HG03280 (cell line): ENCODE measurements at regions not wholly inside any gene's neighbourhood (a gene's known extent, or its start where the extent isn't known, plus 50 kb on each side); places are given as distances from the start of the nearest gene placed in this dataset.

Experiments
- ATAC-seq: cut with Tn5 transposase; IDR thresholded peaks from one replicate; pipeline ENCODE4 v1.9.1; 2021; ENCODE audit warnings: mild to moderate bottlenecking, moderate library complexity; ENCODE audit not compliant: unreplicated experiment

DNA sequence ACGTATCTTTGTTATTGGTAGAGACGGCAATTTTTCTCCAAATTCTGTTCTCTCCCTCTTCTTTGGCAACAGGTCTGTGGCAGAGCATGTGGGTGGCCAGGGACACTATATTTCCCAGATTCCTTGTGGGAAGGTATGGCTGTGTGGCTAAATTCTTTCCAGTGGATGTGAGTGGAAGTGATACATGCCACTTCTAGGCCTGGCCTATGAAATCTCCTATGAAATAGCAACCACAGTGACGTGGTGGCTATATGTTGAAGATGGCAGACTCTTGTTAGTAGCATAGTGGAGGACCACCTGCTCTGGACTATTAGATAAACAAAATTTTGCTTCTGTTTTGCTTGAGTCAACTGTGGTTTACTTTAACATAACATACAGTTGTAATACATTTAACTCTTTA lies 243.3 kb downstream of the IL20RB start:
- no peak for ATAC-seq

DNA sequence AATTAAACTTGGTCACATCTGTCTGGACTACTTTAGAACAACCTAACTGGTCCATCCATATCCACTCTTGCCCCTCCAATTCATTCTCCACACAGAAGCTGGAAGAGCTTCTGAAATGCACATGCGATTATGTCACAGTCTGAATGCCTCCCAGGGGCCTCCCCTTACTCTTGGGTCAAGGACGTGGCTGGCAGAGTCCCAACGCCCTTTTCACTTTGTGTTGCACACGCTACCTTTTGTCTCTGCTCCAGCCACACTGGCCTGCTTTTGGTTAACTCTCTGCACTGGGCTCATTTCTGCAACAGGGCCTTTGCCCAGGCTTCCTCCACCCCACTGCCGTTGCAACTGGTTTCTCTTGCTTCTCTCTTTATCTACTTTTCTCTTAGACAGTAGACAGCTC lies 245.2 kb downstream of the IL20RB start:
- no peak for ATAC-seq

DNA sequence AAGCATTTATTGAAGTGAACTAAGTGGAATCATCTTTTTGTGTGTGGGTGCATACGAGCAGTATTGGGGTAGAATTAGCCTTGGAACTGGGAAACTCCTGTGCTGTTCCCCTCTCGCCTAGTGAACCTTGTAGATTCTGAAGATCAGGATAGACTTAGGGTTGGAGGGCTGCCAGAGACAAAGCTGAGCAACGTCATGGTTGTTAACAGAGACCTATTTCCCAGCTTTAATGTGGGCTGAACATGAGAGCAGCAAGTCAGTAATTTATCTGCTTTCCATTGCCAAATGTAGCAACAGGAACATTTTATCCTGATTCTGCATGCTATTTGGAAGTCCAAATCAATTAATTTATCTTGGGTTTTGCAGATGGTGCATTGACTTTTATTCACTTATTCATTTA lies 246.6 kb downstream of the IL20RB start:
- ATAC-seq: no peak

DNA sequence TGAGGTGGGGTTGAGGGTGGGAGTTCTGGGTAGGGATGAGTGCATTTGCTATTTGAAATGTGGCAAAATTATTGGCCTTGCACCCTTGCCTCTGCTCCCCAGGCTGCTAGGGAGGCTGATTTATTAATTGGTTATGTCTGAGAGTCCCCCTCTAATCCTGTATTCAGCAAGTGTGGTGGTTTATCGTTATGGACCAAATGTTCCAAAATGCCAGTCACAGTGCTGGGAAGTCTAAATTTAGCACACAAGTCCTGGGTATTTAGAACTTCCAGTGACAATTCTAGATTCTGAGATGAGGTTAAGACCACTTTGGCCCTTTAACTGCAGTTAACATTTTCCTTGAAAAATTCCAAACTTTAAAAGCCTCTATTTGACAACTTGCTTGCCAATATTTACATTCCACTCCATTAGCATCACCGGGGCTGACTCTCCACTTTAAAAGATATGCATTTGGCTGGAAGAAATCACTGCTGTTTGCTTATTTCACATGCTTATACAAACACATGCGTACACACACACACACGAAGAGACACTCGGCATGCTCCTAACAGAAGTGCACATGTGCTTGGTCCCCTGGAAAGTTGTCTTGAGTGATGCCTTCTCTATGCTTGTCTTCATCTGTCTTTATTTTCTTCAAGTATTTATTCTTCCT lies 247.7 kb downstream of the IL20RB start:
- no peak for ATAC-seq

DNA sequence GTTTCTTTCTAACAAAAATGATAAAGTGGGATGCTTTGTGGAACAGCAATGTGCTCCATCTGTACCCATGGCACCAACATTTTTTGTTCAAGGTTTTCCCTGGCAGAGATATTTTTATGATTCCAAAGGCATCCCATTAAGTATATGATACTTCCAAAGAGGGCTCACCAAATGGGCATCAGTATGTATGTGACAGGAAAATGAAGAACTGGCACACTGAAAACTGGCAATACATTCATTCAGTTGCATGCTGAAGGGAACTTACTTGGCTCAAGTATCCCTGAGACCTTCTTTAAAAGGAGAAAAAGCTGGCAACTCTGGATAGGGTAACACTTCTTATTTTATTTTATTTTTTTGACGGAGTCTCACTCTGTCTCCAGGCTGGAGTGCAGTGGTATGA lies 249.8 kb downstream of the IL20RB start:
- no peak for ATAC-seq

DNA sequence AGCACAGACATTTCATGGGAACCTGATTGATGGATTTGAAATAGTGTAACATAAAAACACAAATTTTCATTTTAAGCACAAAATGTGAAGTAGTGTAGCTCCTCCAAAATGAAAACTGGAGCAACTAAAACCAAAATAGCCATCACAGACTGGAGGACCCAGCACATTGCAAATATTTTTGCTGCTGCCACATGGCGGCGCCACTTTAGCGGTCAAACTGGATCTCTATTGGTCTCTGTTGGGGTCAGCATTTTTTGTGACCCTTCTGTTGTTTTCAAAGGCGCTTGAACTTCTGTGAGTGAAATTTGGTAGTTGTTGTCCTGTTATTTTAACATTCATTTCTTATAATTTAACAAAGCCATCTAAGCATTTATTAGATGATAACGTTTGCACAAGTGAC lies 259.9 kb downstream of the IL20RB start:
- ATAC-seq: no peak

DNA sequence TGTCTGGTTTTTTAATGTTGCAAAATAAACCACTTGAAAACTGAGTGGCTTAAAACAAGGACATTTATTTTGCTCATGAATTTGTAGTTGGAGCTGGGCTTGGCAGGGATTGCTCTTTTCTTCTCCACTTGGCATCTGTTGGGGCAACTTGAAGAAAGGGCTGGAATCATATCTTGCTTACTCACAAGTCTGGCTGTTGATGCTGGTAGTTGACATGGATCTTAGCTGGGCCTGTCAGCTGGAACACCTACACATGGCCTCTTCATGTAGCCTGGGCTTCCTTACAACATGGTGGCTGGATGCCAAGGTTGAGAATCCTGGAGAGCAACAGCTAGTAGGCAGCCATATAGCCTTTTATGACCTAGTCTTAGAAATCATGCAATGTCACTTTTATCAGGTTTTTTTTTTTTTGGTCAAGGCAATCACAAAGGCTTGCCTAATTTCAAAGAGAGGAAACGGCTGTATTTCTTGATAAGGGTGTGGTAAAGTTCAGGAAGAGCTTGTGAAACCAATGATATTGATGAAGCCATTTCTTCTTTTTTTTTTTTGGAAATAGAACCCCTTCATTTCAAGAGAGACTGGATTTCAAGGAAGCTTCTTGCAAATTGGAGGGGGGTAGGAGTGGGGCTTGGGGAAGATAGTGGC lies 262.1 kb downstream of the IL20RB start:
- no peak for ATAC-seq

DNA sequence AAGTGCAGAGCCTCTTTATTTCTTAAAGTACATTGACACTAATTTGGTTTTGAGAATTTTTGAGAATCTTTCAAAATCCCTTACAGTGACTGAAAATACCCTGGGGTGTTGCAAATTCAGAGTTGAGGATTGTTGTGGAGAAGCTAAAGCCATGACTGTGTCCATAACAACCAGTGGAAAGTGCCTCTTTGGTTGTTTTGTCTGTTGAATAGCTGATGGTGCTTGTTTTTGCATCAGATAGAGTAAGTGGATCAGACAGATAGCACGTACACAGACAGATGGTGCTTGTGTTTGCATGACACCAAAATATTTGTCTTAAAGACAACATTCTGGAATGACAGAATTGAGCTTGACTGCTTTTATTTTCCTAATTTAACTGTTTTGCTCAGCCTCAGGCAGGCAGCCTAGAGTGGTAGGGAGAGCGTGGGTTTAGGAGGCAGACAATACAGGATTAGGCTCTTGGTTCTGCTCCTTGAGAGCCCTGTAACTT lies 265.0 kb downstream of the IL20RB start:
- ATAC-seq: no peak

DNA sequence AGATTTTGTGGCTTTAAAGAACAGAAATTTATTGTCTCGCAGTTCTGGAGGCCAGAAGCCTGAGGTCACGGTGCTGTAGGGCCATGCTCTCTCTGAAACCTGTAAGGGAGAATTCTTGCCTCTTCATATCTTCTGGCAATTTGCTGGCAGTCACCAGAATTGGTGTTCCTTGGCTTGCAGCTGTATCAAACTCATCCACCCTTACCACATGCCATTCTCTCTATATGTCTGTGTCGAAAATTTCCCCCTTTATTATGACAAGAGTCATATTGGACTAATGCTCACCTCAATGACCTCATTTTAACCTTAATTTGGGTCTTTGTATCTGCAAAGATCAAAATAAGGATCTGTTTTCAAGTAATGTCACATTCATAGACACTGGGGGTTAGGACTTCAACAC lies 266.7 kb downstream of the IL20RB start:
- ATAC-seq: no peak

DNA sequence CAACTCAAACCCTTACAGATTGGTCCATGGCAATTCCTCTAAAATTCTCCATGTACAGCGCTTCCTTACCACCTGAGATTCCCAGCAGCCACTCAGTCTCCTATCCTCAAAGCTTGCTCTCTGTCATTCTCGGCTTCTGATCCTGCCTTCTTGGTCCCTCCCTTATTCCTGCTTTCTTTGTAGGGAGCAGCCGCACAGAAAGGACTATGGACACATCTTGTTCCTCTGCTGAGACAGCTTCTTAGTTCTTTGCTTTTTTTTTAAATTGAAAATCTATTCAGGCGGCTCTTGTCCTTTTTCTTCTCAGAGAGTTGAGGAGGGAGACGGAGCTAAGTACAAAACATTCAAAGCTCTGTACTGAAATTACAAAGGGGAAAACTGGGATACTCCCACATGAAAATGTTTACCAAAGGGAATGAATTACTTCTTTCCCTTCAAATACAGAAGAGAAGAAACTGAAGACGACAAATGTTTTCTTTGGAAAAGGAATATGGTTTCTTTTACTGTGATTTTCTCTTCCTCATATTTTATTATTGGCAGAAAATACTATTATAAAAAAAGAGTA lies 285.1 kb downstream of the IL20RB start:
- no peak for ATAC-seq

DNA sequence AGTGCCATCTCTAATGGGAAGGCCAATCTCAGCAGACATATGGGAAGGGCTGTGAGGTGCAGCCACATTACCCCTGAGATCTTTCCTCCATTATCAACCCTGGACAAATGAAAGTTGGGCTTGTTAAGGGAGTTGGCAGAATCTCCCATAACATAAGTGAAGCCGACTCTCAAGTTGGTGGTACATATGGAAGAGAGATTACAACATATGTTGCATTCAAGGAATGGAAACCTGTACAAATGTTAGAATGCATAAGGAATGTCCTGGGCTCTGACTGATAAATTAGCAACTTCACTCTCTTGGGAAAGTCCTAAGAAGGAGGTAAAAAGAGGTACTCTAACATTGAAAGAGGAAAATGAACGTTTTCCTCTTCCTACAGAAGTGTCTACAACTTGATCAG lies 288.7 kb downstream of the IL20RB start:
- ATAC-seq: no peak

DNA sequence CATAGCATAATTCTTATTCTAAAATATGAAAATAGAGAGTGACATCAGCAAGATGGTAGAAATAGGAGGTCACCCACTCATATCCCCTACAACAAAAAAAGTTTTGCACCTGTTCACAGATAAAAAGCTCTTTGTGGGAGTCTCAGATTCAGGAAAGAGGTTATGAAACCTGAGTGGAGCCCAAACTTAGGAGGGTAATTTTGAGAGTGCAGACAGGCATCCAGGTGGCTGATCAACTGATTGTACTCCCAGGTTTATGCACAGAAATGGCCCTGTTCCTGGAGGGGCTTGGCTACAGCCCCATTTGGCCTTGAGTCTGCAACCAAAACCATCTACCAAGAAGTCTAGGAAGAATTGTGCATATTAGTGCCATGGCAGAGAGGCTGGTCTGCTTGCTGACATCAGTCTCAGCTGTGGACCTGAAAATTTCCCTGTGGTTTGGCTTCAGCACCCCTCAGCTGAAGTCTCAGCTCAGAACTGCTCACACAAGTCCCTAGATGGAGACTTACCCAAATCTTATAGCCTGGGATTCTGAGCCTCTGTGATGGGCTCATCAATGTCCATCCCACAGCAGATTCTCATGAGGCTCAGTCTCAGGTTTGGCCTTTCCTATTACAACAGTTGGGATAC lies 291.6 kb downstream of the IL20RB start:
- ATAC-seq: no peak

DNA sequence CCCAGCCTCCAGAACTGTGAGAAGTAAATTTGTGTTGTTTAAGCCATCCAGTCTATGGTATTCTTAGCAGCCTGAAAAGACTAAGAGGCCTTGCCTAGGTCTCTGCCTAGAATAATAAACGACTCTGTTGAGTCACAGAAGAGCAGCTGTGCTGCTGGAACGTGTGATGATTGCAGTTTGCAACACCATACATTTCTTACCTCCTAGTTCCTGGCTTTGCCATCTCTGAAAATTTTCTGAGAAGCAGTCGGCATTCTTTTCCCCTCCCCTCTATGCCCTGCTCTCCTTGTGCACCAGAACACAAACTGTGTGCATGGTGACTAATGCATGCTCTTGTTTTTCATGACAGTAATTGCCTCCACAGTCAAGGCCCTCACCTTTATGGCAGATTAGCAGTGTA lies 301.3 kb downstream of the IL20RB start:
- no peak for ATAC-seq

DNA sequence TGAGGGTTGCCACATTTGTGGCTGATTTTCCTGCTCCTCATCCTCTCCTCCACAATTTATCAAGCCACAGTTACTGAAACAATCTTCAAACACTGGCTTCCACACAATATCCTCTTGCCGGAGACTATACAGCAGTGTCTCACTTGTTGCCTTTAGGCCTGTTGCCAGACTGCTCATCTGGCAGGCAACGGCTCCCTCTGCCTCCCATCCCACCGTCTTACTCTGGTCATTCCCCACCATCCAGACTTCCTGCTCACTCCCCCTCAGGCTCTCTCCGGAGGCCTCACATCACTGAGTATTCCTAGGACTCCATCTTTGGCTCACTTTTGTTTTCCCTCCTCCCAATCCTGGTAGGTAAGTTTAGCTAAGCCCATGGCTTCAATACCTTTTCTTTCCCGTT lies 301.9 kb downstream of the IL20RB start:
- no peak for ATAC-seq

DNA sequence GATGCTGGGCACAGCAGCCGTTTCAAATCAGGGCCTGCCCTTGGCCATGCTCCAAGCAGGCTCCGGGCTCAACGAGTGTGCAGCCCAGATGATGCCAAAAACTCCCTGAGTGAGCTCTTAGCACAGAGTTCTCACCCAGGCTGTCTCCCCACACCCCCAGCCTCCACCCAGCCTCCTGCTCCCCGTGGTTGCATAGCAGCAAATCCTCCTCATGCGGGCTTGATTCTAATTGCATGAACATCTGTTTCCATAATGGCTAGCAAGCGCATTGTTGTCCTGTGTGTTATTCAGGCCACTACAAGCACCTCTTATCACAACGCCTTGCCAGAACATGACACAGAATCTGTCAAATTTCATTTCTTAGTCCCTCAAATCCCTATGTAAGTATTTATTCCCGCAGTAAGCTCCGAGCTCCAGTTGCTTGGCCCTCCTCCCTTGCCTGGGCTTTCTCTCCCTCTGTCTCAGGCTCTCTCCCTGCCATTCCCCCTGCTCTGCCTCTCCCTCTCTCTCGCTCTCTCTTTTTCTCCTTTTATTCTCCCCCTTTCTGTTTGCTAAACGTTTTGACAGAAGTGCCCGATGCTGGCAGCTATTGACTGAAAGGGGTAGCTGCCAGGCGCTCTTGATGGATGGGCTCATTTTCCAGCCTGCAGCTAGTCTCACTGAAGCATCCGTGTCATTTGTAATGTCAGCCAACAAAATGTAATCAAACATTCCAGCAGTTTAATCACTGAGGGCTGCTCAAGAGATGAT lies 306.5 kb downstream of the IL20RB start:
- ATAC-seq: no peak

DNA sequence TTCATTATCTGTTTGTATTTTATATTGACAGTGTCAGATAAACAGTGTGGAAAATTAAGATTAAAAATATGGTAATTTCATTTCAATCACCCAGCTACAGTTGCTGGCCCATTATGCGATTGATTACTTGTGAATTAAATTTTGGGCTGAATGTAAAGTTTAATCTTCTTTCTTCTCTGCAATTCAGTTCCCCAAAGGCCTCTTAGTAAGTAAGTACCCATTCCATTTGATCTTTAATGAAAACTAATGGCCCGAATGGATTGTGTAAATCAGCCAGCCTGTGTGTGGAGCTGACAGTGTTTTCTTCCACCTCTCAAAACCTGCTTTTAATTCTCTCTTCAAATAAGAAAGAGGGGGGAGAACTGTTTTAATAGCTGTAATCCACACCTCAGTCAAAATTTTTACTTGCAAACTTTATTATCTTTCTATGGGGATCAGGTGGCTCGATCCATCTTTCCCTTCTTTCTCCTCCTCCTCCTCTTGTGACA lies 307.1 kb downstream of the IL20RB start:
- ATAC-seq: no peak

DNA sequence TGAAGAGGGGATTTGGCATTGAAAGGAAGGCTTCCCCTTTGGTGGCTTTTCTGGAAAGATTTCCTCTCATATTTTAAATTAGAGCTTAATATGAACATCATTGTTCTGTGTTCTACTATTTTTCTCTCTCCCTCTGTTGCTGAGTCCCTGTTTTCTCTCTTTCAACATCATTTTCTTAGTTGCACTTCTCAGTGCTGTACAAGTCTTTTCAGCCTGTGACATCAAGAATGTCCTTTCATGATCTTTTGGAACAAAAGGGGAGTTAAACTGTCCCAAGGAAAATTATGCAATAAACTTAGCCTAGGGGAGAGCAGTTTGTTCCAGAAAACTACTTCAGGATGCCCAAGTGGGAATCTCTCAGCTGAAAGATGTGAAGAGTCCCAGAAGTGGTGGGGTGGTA lies 325.1 kb downstream of the IL20RB start:
- ATAC-seq: no peak

DNA sequence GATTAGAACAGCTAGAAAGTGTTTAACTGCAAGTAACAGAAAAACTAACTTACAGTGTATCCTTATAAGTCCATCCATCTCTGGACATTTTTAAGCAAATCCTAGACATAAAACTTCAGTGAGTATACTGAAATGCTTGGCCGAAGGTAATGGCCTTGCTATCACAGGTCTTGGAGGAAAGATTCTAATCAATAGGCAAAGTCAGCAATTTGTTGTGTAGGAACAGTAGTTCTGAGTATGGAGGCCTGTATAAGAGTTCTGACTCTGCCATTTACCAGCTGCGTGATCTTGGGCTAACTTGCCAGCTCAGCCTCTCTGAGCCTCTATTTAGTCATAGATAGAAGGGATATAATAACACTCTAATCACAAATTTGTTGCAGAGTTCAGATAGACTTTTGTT lies 328.1 kb downstream of the IL20RB start:
- ATAC-seq: no peak

DNA sequence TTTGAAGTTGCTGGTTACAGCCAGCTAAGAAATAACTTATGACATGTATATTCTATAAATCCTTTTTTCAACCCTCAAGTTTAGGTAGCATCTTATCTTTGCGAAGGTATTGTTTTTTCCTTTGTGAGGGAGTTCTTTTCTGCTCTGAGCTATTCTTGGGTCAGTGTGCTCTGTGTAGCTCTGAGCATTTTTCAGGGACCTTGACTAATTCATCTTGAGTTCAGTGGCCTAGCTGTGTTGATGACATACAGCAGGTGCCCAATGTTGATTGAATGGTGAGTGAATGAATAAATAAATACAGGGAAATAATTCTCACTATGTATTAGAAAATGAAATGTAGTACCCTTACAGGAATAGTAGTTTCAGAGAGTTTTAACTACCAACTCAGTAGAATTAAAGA lies 335.3 kb downstream of the IL20RB start:
- ATAC-seq: no peak

DNA sequence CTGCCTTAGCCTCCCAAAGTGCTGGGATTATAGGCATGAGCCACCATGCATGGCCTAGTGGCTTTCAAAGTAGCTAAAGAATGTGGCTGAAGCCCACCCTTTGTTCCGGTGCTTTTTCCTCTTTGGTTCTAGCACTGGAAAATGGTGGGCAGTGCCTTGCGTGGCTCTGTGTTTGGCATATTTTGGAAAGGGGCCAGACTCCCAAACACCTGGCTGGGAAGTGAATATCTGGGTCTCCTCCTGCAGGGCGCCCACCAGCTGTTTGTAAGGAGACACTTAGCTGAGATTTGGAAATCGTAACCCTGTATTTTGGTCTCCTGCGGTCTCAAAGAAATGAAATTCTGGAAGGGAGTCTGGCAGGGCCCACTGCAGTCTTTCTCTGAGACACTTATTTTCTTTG lies 336.4 kb downstream of the IL20RB start:
- no peak for ATAC-seq

DNA sequence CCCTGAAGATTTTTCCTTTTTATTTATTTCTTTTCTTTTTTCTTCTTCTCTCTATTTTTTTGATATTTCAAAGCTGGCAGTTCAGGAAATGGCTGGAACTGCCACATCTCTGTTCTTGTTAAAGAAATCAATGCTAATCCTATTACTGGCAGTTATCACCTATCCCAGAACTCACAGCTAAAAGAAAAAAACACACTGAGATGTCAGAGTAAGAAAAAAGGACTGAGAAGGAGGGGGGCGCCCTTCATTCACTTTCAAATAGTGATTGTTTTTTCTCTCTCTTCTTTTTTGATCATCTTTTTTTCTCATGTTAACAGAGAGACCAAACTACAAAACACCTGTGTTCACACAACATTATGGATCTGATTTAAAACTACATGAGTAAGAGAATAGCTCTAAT lies 337.1 kb downstream of the IL20RB start:
- no peak for ATAC-seq
